SU-DHL-6 (cell line): ENCODE measurements at regions not wholly inside any gene's neighbourhood (a gene's known extent, or its start where the extent isn't known, plus 50 kb on each side); places are given as distances from the start of the nearest gene placed in this dataset.

Experiments used
- EZH2phosphoT487 ChIP-seq: fragments of 200-600 bp; sonication (generic), shearing (Covaris generic); conservative IDR thresholded peaks from 2 replicates; pipeline ENCODE4 v1.6.1; 2018; ENCODE audit warnings: mild to moderate bottlenecking, antibody characterized with exemption, low read length, moderate library complexity, mixed read lengths
- TF ChIP-seq, protein P1 (sequence below): fragments of 200-600 bp; sonication (generic); IDR thresholded peaks from one replicate; pipeline ENCODE4 v1.5.1; 2017; ENCODE audit warnings: antibody characterized with exemption, mild to moderate bottlenecking, low read length, moderate library complexity; ENCODE audit not compliant: insufficient read depth, poor library complexity, severe bottlenecking

DNA sequence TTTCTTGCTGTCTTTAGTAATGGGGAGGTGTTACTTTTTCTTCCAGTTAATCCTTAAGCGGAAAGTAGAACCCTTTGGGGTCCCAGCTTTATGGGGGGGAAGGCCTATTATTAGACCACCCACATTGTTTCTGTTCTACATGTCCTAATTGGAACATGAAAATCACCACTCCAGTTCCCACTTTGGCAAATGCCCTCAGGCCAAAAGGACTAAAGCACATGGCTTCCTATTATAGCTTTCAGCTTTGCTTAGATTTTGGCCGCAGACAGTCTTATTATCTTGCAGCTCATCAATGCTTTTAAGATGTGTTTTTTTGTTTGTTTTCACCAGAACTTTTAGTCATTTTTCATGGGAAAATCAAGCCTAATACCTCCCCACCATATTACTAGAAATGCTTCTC lies 296.8 kb upstream of the ANKH start:
- TF ChIP-seq, protein P1, sequence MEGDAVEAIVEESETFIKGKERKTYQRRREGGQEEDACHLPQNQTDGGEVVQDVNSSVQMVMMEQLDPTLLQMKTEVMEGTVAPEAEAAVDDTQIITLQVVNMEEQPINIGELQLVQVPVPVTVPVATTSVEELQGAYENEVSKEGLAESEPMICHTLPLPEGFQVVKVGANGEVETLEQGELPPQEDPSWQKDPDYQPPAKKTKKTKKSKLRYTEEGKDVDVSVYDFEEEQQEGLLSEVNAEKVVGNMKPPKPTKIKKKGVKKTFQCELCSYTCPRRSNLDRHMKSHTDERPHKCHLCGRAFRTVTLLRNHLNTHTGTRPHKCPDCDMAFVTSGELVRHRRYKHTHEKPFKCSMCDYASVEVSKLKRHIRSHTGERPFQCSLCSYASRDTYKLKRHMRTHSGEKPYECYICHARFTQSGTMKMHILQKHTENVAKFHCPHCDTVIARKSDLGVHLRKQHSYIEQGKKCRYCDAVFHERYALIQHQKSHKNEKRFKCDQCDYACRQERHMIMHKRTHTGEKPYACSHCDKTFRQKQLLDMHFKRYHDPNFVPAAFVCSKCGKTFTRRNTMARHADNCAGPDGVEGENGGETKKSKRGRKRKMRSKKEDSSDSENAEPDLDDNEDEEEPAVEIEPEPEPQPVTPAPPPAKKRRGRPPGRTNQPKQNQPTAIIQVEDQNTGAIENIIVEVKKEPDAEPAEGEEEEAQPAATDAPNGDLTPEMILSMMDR, result no peak
- TF ChIP-seq EZH2phosphoT487, result no peak
